Keratinocyte (primary cell): ENCODE measurements at regions not wholly inside any gene's neighbourhood (a gene's known extent, or its start where the extent isn't known, plus 50 kb on each side); places are given as distances from the start of the nearest gene placed in this dataset.

Experiments
- EZH2 ChIP-seq: IDR thresholded peaks from one replicate; pipeline ENCODE4 v1.6.1; 2012; ENCODE audit warnings: inconsistent platforms, mild to moderate bottlenecking, low read length, moderate library complexity
- TF ChIP-seq, protein P1 (sequence below), 3 experiments: IDR thresholded peaks in 1 of 3; conservative IDR thresholded peaks in 1 of 3; optimal IDR thresholded peaks in 1 of 3; 2 replicates in 2 of 3; 3 replicates in 1 of 3; pipeline versions ENCODE3 to v1.5.1; 2011; ENCODE audit warnings: low read length in 3 of 3, mild to moderate bottlenecking in 3 of 3, moderate library complexity in 2 of 3, control low read depth in 1 of 3, inconsistent platforms in 1 of 3; ENCODE audit not compliant: insufficient read depth in 2 of 3; ENCODE audit errors: extremely low read depth in 1 of 3

DNA sequence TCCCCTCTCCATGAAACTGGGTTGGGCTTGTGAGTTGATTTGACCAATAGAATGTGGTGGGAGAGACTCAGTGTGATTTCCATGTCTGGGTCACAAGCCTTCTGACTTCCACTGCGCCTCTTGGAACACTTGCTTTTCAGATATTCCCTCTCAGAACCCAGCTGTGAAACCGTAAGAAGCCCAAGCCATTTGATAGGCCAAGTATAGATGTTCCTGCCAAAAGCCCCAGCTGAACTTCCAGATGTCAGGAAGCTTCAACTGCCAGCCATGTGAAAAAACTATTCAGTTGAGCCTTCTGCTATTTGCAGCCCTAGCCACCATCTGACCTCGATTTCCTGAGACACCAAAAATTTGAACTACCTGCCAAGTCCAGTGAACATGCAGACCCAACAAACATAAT, 387.8 kb upstream of the GJE1 start:
- TF ChIP-seq, protein P1, sequence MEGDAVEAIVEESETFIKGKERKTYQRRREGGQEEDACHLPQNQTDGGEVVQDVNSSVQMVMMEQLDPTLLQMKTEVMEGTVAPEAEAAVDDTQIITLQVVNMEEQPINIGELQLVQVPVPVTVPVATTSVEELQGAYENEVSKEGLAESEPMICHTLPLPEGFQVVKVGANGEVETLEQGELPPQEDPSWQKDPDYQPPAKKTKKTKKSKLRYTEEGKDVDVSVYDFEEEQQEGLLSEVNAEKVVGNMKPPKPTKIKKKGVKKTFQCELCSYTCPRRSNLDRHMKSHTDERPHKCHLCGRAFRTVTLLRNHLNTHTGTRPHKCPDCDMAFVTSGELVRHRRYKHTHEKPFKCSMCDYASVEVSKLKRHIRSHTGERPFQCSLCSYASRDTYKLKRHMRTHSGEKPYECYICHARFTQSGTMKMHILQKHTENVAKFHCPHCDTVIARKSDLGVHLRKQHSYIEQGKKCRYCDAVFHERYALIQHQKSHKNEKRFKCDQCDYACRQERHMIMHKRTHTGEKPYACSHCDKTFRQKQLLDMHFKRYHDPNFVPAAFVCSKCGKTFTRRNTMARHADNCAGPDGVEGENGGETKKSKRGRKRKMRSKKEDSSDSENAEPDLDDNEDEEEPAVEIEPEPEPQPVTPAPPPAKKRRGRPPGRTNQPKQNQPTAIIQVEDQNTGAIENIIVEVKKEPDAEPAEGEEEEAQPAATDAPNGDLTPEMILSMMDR (optimal IDR thresholded peaks at IDR 0.05 in 1 of 3, IDR thresholded peaks at IDR 0.05 in 1 of 3, conservative IDR thresholded peaks at IDR 0.05 in 1 of 3; ENCODE audit: extremely low read depth in 1 of 3, insufficient read depth in 2 of 3, low read length in 3 of 3) = no peak
- no peak for TF ChIP-seq EZH2
